ENCODE measurements at regions not wholly inside any gene's neighbourhood (a gene's known extent, or its start where the extent isn't known, plus 50 kb on each side); places are given as distances from the start of the nearest gene placed in this dataset.
"Not testable (repeated sequence)": the region's sequence is repeated elsewhere in the genome, so short reads cannot be mapped to it uniquely, and the experiment has no call there.

- Histone ChIP-seq H3K4me2 (ENCODE audit: insufficient read depth, low read length) (no peak overlapping the region), H4K20me1 (replicated peaks; ENCODE audit: control insufficient read depth, extremely low read depth, insufficient read depth, low read length) (no peaks in the 10 kb centered on the region), H2AFZ (ENCODE audit: low read depth, low read length) (no peak overlapping the region), H3K9me3 (replicated peaks; ENCODE audit: control insufficient read depth, insufficient read depth, low read length) (no peaks in the 10 kb centered on the region), H3K27ac (ENCODE audit: insufficient read depth, low read depth, low read length) (no peak overlapping the region), H3K4me1 (ENCODE audit: control insufficient read depth, extremely low read depth, insufficient read depth, low read length) (no peaks in the 10 kb centered on the region), H3K9me1 (replicated peaks; ENCODE audit: control insufficient read depth, extremely low read depth, insufficient read depth, low read length) (no peaks in the 10 kb centered on the region), H3K36me3 (ENCODE audit: control insufficient read depth in 2 of 2, extremely low read depth in 1 of 2, insufficient read depth in 2 of 2, low read length in 2 of 2) (no peaks in the 10 kb centered on the region), H3K79me2 (ENCODE audit: control insufficient read depth, insufficient read depth, low read length) (no peaks in the 10 kb centered on the region), H3K9ac (replicated peaks; ENCODE audit: extremely low read depth, insufficient read depth, low read length) (no peak overlapping the region), H3K27me3 (ENCODE audit: control insufficient read depth in 2 of 2, insufficient read depth in 2 of 2, low read length in 2 of 2) (no peaks in the 10 kb centered on the region), H3K4me3 (replicated peaks in 1 of 3; ENCODE audit: insufficient read depth in 1 of 3, low read depth in 1 of 3, low read length in 3 of 3) (no peak overlapping the region)
- POLR2A ChIA-PET = no interaction called here
- dilution Hi-C loops (cut with MboI; ENCODE audit: extremely low pct_ligation_motif_present, low sequenced_read_pairs) = no loop called here
- BruUV-seq (replicated peaks) = no TSS peak
- no peak for FAIRE-seq
- CTCF ChIA-PET = no interaction called here
- TF ChIP-seq MAX (IDR thresholded peaks at IDR 0.05; ENCODE audit: insufficient read depth, insufficient read length) = no peak
- DNase-seq (ENCODE audit: low read depth, low spot score) = no peak
- intact Hi-C loops (cut with micrococcal nuclease) = no loop called here
Observed at GRCh38 chr4:8719421-8719820, 126.9 kb downstream of the CPZ start.

- BruUV-seq (replicated peaks); DNase-seq (ENCODE audit: low read depth, low spot score); H3K79me2 ChIP-seq (ENCODE audit: control insufficient read depth, insufficient read depth, low read length); H3K9ac ChIP-seq (replicated peaks; ENCODE audit: extremely low read depth, insufficient read depth, low read length); H3K27me3 ChIP-seq (ENCODE audit: control insufficient read depth in 2 of 2, insufficient read depth in 2 of 2, low read length in 2 of 2); H2AFZ ChIP-seq (ENCODE audit: low read depth, low read length); H3K4me2 ChIP-seq (ENCODE audit: insufficient read depth, low read length); H3K9me1 ChIP-seq (replicated peaks; ENCODE audit: control insufficient read depth, extremely low read depth, insufficient read depth, low read length); H3K36me3 ChIP-seq (ENCODE audit: control insufficient read depth in 2 of 2, extremely low read depth in 1 of 2, insufficient read depth in 2 of 2, low read length in 2 of 2); H4K20me1 ChIP-seq (replicated peaks; ENCODE audit: control insufficient read depth, extremely low read depth, insufficient read depth, low read length); dilution Hi-C loops (cut with MboI; ENCODE audit: extremely low pct_ligation_motif_present, low sequenced_read_pairs); H3K9me3 ChIP-seq (replicated peaks; ENCODE audit: control insufficient read depth, insufficient read depth, low read length); intact Hi-C loops (cut with micrococcal nuclease); FAIRE-seq; H3K4me1 ChIP-seq (ENCODE audit: control insufficient read depth, extremely low read depth, insufficient read depth, low read length); H3K27ac ChIP-seq (ENCODE audit: insufficient read depth, low read depth, low read length); POLR2A ChIA-PET; CTCF ChIA-PET; H3K4me3 ChIP-seq (replicated peaks in 1 of 3; ENCODE audit: insufficient read depth in 1 of 3, low read depth in 1 of 3, low read length in 3 of 3): not testable (repeated sequence)
Observed at GRCh38 chr4:8717470-8717869, 124.9 kb downstream of the CPZ start.

GRCh38 chr4:8710946-8711345 is 118.4 kb downstream of the CPZ start:
- intact Hi-C loops (cut with micrococcal nuclease) = no loop called here
- no peaks in the 10 kb centered on the region for H3K4me1 ChIP-seq (ENCODE audit: control insufficient read depth, extremely low read depth, insufficient read depth, low read length)
- no peaks in the 10 kb centered on the region for H3K9me1 ChIP-seq (replicated peaks; ENCODE audit: control insufficient read depth, extremely low read depth, insufficient read depth, low read length)
- POLR2A ChIA-PET = no interaction called here
- CTCF ChIA-PET = no interaction called here
- H3K27me3 ChIP-seq (ENCODE audit: control insufficient read depth in 2 of 2, insufficient read depth in 2 of 2, low read length in 2 of 2) = no peaks in the 10 kb centered on the region
- no peak overlapping the region for H3K4me3 ChIP-seq (replicated peaks in 1 of 3; ENCODE audit: insufficient read depth in 1 of 3, low read depth in 1 of 3, low read length in 3 of 3)
- dilution Hi-C loops (cut with MboI; ENCODE audit: extremely low pct_ligation_motif_present, low sequenced_read_pairs) = no loop called here
- H3K27ac ChIP-seq (ENCODE audit: insufficient read depth, low read depth, low read length) = no peak overlapping the region
- DNase-seq (ENCODE audit: low read depth, low spot score) = no peak
- no peaks in the 10 kb centered on the region for H4K20me1 ChIP-seq (replicated peaks; ENCODE audit: control insufficient read depth, extremely low read depth, insufficient read depth, low read length)
- no peaks in the 10 kb centered on the region for H3K9me3 ChIP-seq (replicated peaks; ENCODE audit: control insufficient read depth, insufficient read depth, low read length)
- no peak for FAIRE-seq
- no peak overlapping the region for H2AFZ ChIP-seq (ENCODE audit: low read depth, low read length)
- no peaks in the 10 kb centered on the region for H3K79me2 ChIP-seq (ENCODE audit: control insufficient read depth, insufficient read depth, low read length)
- H3K9ac ChIP-seq (replicated peaks; ENCODE audit: extremely low read depth, insufficient read depth, low read length) = no peak overlapping the region
- no peak overlapping the region for H3K4me2 ChIP-seq (ENCODE audit: insufficient read depth, low read length)
- BruUV-seq (replicated peaks) = no TSS peak
- TF ChIP-seq EZH2 (IDR thresholded peaks at IDR 0.05; ENCODE audit: borderline replicate concordance, low read depth, low read length, severe bottlenecking) = no peak
- TF ChIP-seq POLR2A (IDR thresholded peaks at IDR 0.05; ENCODE audit: low read depth, low read length) = no peak
- TF ChIP-seq CTCF (IDR thresholded peaks at IDR 0.05; ENCODE audit: extremely low read depth in 1 of 2, insufficient read depth in 1 of 2, low read depth in 1 of 2, low read length in 2 of 2) = no peak
- TF ChIP-seq GATA2 (IDR thresholded peaks at IDR 0.05; ENCODE audit: insufficient read depth, insufficient read length, low read depth, low read length) = no peak
- TF ChIP-seq JUN (IDR thresholded peaks at IDR 0.05; ENCODE audit: borderline replicate concordance, insufficient read depth, insufficient read length, low read depth) = no peak
- TF ChIP-seq MYC (IDR thresholded peaks at IDR 0.05; ENCODE audit: low read depth, low read length) = no peak
- no peak for TF ChIP-seq POLR2AphosphoS5 (IDR thresholded peaks at IDR 0.05; ENCODE audit: insufficient read depth, low read depth, low read length)
- no peak for TF ChIP-seq FOS (IDR thresholded peaks at IDR 0.05; ENCODE audit: borderline replicate concordance, insufficient read depth, low read length)
- TF ChIP-seq MAX (IDR thresholded peaks at IDR 0.05; ENCODE audit: insufficient read depth, insufficient read length) = no peak
- H3K36me3 ChIP-seq (ENCODE audit: control insufficient read depth in 2 of 2, extremely low read depth in 1 of 2, insufficient read depth in 2 of 2, low read length in 2 of 2) = no peaks in the 10 kb centered on the region
